ENCODE measurements at regions not wholly inside any gene's neighbourhood (a gene's known extent, or its start where the extent isn't known, plus 50 kb on each side); places are given as distances from the start of the nearest gene placed in this dataset.

GRCh38 chr5:14945450-14945849 is 73.9 kb upstream of the ANKH start:
- no peak overlapping the region for H3K4me3 ChIP-seq (replicated peaks; ENCODE audit: low read depth, low read length)
- DNase-seq (ENCODE audit: extremely low read depth, low read depth): no peak
- no peak for TF ChIP-seq CTCF (IDR thresholded peaks at IDR 0.05; ENCODE audit: low read depth, low read length, missing control alignments)

GRCh38 chr5:14944996-14945395 is 73.4 kb upstream of the ANKH start:
- no peak for DNase-seq (ENCODE audit: extremely low read depth, low read depth)
- no peak overlapping the region for H3K4me3 ChIP-seq (replicated peaks; ENCODE audit: low read depth, low read length)
- TF ChIP-seq CTCF (IDR thresholded peaks at IDR 0.05; ENCODE audit: low read depth, low read length, missing control alignments): no peak

- H3K4me3 ChIP-seq (replicated peaks; ENCODE audit: low read depth, low read length): no peak overlapping the region
- TF ChIP-seq CTCF (IDR thresholded peaks at IDR 0.05; ENCODE audit: low read depth, low read length, missing control alignments): no peak
- no peak for DNase-seq (ENCODE audit: extremely low read depth, low read depth)
Observed at GRCh38 chr5:14944350-14944739, 72.8 kb upstream of the ANKH start.

GRCh38 chr5:14942212-14942611 is 70.6 kb upstream of the ANKH start:
- no peak for TF ChIP-seq CTCF (IDR thresholded peaks at IDR 0.05; ENCODE audit: low read depth, low read length, missing control alignments)
- H3K4me3 ChIP-seq (replicated peaks; ENCODE audit: low read depth, low read length): no peak overlapping the region
- no peak for DNase-seq (ENCODE audit: extremely low read depth, low read depth)

GRCh38 chr5:14937254-14937653 is 65.7 kb upstream of the ANKH start:
- H3K4me3 ChIP-seq (replicated peaks; ENCODE audit: low read depth, low read length): no peak overlapping the region
- TF ChIP-seq CTCF (IDR thresholded peaks at IDR 0.05; ENCODE audit: low read depth, low read length, missing control alignments): no peak
- no peak for DNase-seq (ENCODE audit: extremely low read depth, low read depth)

- H3K4me3 ChIP-seq (replicated peaks; ENCODE audit: low read depth, low read length): no peak overlapping the region
- TF ChIP-seq CTCF (IDR thresholded peaks at IDR 0.05; ENCODE audit: low read depth, low read length, missing control alignments): no peak
- no peak for DNase-seq (ENCODE audit: extremely low read depth, low read depth)
Observed at GRCh38 chr5:14936588-14936987, 65.0 kb upstream of the ANKH start.

- TF ChIP-seq CTCF (IDR thresholded peaks at IDR 0.05; ENCODE audit: low read depth, low read length, missing control alignments): no peak
- no peak for DNase-seq (ENCODE audit: extremely low read depth, low read depth)
- no peak overlapping the region for H3K4me3 ChIP-seq (replicated peaks; ENCODE audit: low read depth, low read length)
Observed at GRCh38 chr5:14935341-14935740, 63.8 kb upstream of the ANKH start.
